H1 (cell line): ENCODE measurements at regions not wholly inside any gene's neighbourhood (a gene's known extent, or its start where the extent isn't known, plus 50 kb on each side); places are given as distances from the start of the nearest gene placed in this dataset.

ENCODE experiments used
- CTCF ChIA-PET: fragments of 300-600 bp; sonication (Branson Sonifier 250); formaldehyde crosslinking; loops from one replicate; lab custom pipeline; 2021; ENCODE audit not compliant: partially characterized antibody; lab: Charles Lee
- POLR2A ChIA-PET: fragments of 300-600 bp; sonication (Branson Sonifier 250); formaldehyde crosslinking; loops from one replicate; lab custom pipeline; 2021; ENCODE audit warnings: inconsistent platforms; ENCODE audit not compliant: partially characterized antibody; lab: Charles Lee
- DNase-seq, 2 experiments: peaks; one replicate each; pipeline versions ENCODE4 v3.0.0 to v3.0.0-alpha.2; 2010 to 2022; ENCODE audit warnings: low spot score in 2 of 2, low read depth in 1 of 2, mixed read lengths in 1 of 2
- FAIRE-seq: peaks from 2 replicates; lab custom pipeline; 2011; peaks lifted over from hg19 to GRCh38; lab: Jason Lieb, UNC
- H2AFZ ChIP-seq: 2 replicates; pipeline ENCODE4 v1.8.1; 2012; ENCODE audit warnings: low read length, inconsistent platforms
- H2AK5ac ChIP-seq: 2 replicates; pipeline ENCODE4 v1.6.1; 2013; ENCODE audit warnings: low read depth, low read length
- H2BK120ac ChIP-seq: replicated peaks from 2 replicates; pipeline ENCODE3; 2013; ENCODE audit warnings: low read depth, low read length, inconsistent platforms
- H2BK12ac ChIP-seq: 2 replicates; pipeline ENCODE4 v1.6.1; 2013; ENCODE audit warnings: low read depth, low read length
- H2BK15ac ChIP-seq: 2 replicates; pipeline ENCODE4 v1.6.1; 2013; ENCODE audit warnings: low read length
- H2BK20ac ChIP-seq: 2 replicates; pipeline ENCODE4 v1.6.1; 2013; ENCODE audit warnings: low read length
- H2BK5ac ChIP-seq: 2 replicates; pipeline ENCODE4 v1.6.1; 2013; ENCODE audit warnings: low read depth, low read length
- H3K14ac ChIP-seq: 2 replicates; pipeline ENCODE4 v1.6.1; 2013; ENCODE audit warnings: inconsistent platforms; ENCODE audit not compliant: insufficient read length
- H3K18ac ChIP-seq: 2 replicates; pipeline ENCODE4 v1.6.1; 2013; ENCODE audit warnings: low read length; ENCODE audit errors: extremely low read depth
- H3K23ac ChIP-seq: 2 replicates; pipeline ENCODE4 v1.6.1; 2013; ENCODE audit warnings: inconsistent platforms; ENCODE audit not compliant: insufficient read length
- H3K23me2 ChIP-seq: 2 replicates; pipeline ENCODE4 v1.6.1; 2013; ENCODE audit warnings: low read depth, low read length
- H3K27ac ChIP-seq: 2 replicates; pipeline ENCODE4 v1.6.1; 2011; ENCODE audit warnings: low read depth, low read length, inconsistent platforms
- H3K27me3 ChIP-seq, 4 experiments: replicated peaks in 1 of 4; 1 replicate in 1 of 4; 2 replicates in 3 of 4; pipeline versions ENCODE4 v1.6.1 to v1.8.1; 2011 to 2013; ENCODE audit warnings: low read length in 3 of 4, mild to moderate bottlenecking in 3 of 4, inconsistent platforms in 2 of 4, mixed read lengths in 2 of 4, moderate library complexity in 1 of 4; ENCODE audit not compliant: control insufficient read depth in 3 of 4, insufficient read depth in 3 of 4; ENCODE audit errors: extremely low read depth in 1 of 4
- H3K36me3 ChIP-seq, 4 experiments: 2 replicates each; pipeline versions ENCODE4 v1.6.1 to v1.8.1; 2011 to 2013; ENCODE audit warnings: mild to moderate bottlenecking in 4 of 4, low read length in 3 of 4, moderate library complexity in 2 of 4, control low read depth in 1 of 4, inconsistent platforms in 1 of 4; ENCODE audit not compliant: insufficient read depth in 4 of 4, control insufficient read depth in 2 of 4
- H3K4ac ChIP-seq: replicated peaks from 2 replicates; pipeline ENCODE3; 2013; ENCODE audit warnings: low read length, low read depth, mixed read lengths, inconsistent platforms; ENCODE audit not compliant: insufficient read length
- H3K4me1 ChIP-seq, 4 experiments: replicated peaks in 1 of 4; 1 replicate in 1 of 4; 2 replicates in 3 of 4; pipeline versions ENCODE4 v1.6.1 to v1.8.1; 2011 to 2013; ENCODE audit warnings: low read length in 3 of 4, inconsistent platforms in 2 of 4, mixed read lengths in 1 of 4; ENCODE audit not compliant: insufficient read depth in 4 of 4, control insufficient read depth in 3 of 4
- H3K4me2 ChIP-seq, 2 experiments: 2 replicates each; pipeline versions ENCODE4 v1.6.1 to v1.8.1; 2011 to 2013; ENCODE audit warnings: low read depth in 2 of 2, low read length in 2 of 2, control low read depth in 1 of 2, inconsistent platforms in 1 of 2, mild to moderate bottlenecking in 1 of 2; ENCODE audit not compliant: insufficient read depth in 1 of 2
- H3K4me3 ChIP-seq, 4 experiments: fragments of 200-600, 300-600 bp in 1 of 4; sonication (generic), shearing (Covaris generic), sonication (Bioruptor Twin) in 1 of 4; 2 replicates each; pipeline versions ENCODE4 v1.5.1 to v1.8.1; 2011 to 2016; ENCODE audit warnings: low read length in 4 of 4, low read depth in 3 of 4, control low read depth in 2 of 4, inconsistent platforms in 2 of 4, mild to moderate bottlenecking in 2 of 4, mixed read lengths in 1 of 4, moderate library complexity in 1 of 4; ENCODE audit not compliant: insufficient read depth in 2 of 4; ENCODE audit errors: extremely low read depth in 1 of 4
- H3K56ac ChIP-seq: replicated peaks from 2 replicates; pipeline ENCODE3; 2013; ENCODE audit warnings: low read depth, mild to moderate bottlenecking, mixed read lengths, low read length, inconsistent platforms; ENCODE audit not compliant: insufficient read length
- H3K79me1 ChIP-seq: 2 replicates; pipeline ENCODE4 v1.6.1; 2013; ENCODE audit warnings: low read depth, low read length, control low read depth
- H3K79me2 ChIP-seq, 2 experiments: 2 replicates each; pipeline versions ENCODE4 v1.6.1 to v1.8.1; 2012 to 2013; ENCODE audit warnings: low read length in 2 of 2, mild to moderate bottlenecking in 2 of 2, inconsistent platforms in 1 of 2; ENCODE audit not compliant: insufficient read depth in 2 of 2, control insufficient read depth in 1 of 2
- H3K9ac ChIP-seq, 4 experiments: replicated peaks in 1 of 4; 1 replicate in 1 of 4; 2 replicates in 3 of 4; pipeline versions ENCODE4 v1.6.1 to v1.8.1; 2011 to 2013; ENCODE audit warnings: low read depth in 3 of 4, low read length in 3 of 4, control low read depth in 2 of 4, mild to moderate bottlenecking in 2 of 4, moderate library complexity in 2 of 4, inconsistent platforms in 1 of 4; ENCODE audit errors: extremely low read depth in 1 of 4
- H3K9me3 ChIP-seq, 2 experiments: 2 replicates each; pipeline versions ENCODE4 v1.6.1 to v1.8.1; 2012 to 2013; ENCODE audit warnings: mild to moderate bottlenecking in 2 of 2, moderate library complexity in 2 of 2, control low read depth in 1 of 2, inconsistent platforms in 1 of 2, low read depth in 1 of 2, low read length in 1 of 2, mixed read lengths in 1 of 2; ENCODE audit not compliant: insufficient read depth in 2 of 2
- H4K20me1 ChIP-seq, 2 experiments: replicated peaks in 1 of 2; 2 replicates each; pipeline versions ENCODE3 to v1.8.1; 2011 to 2013; ENCODE audit warnings: inconsistent platforms in 2 of 2, low read length in 2 of 2, mild to moderate bottlenecking in 1 of 2; ENCODE audit not compliant: insufficient read depth in 2 of 2, control insufficient read depth in 1 of 2
- H4K5ac ChIP-seq: 2 replicates; pipeline ENCODE4 v1.6.1; 2013; ENCODE audit warnings: low read length, low read depth, mixed read lengths, inconsistent platforms; ENCODE audit not compliant: insufficient read length
- H4K8ac ChIP-seq: 2 replicates; pipeline ENCODE4 v1.8.0; 2013; ENCODE audit warnings: mild to moderate bottlenecking, moderate library complexity, low read length, inconsistent platforms; ENCODE audit not compliant: insufficient read depth; ENCODE audit errors: extremely low read depth
- H4K91ac ChIP-seq: replicated peaks from 2 replicates; pipeline ENCODE3; 2013; ENCODE audit warnings: low read length, mixed read lengths, inconsistent platforms; ENCODE audit not compliant: insufficient read length
- ATF2 ChIP-seq: IDR thresholded peaks from 2 replicates; pipeline ENCODE4 v1.6.1; 2012; ENCODE audit warnings: low read length, inconsistent platforms
- BCL11A ChIP-seq, 2 experiments: IDR thresholded peaks; one replicate each; pipeline ENCODE4 v1.6.1; 2011; ENCODE audit warnings: low read depth in 2 of 2, low read length in 2 of 2, mild to moderate bottlenecking in 2 of 2
- CBX8 ChIP-seq: fragments of 300-800, 300-1000 bp; sonication (generic); IDR thresholded peaks from 2 replicates; pipeline ENCODE4 v1.7.1; 2016; ENCODE audit warnings: low read depth, low read length, borderline replicate concordance
- CHD2 ChIP-seq: IDR thresholded peaks from 2 replicates; pipeline ENCODE4 v1.6.1; 2012; ENCODE audit warnings: low read length, improper control_type of control experiment
- CTCF ChIP-seq, 3 experiments: IDR thresholded peaks; 1 replicate in 2 of 3; 2 replicates in 1 of 3; pipeline versions ENCODE4 v1.5.1 to v1.6.1; 2011; ENCODE audit warnings: low read length in 3 of 3, mild to moderate bottlenecking in 3 of 3, inconsistent platforms in 2 of 3, low read depth in 1 of 3, moderate library complexity in 1 of 3; ENCODE audit not compliant: insufficient read depth in 1 of 3; ENCODE audit errors: control extremely low read depth in 1 of 3
- JUND ChIP-seq: IDR thresholded peaks from 2 replicates; pipeline ENCODE4 v1.6.1; 2011; ENCODE audit warnings: mild to moderate bottlenecking, improper control_type of control experiment, low read length
- POLR2AphosphoS5 ChIP-seq: IDR thresholded peaks from 2 replicates; pipeline ENCODE4 v1.6.1; 2011; ENCODE audit warnings: low read depth, low read length
- SAP30 ChIP-seq: fragments of 300-600 bp; sonication (generic); IDR thresholded peaks from 2 replicates; pipeline ENCODE4 v1.7.1; 2012; ENCODE audit warnings: low read length, moderate library complexity, mild to moderate bottlenecking, inconsistent platforms; ENCODE audit not compliant: insufficient read depth, insufficient replicate concordance
- SIRT6 ChIP-seq: IDR thresholded peaks from one replicate; pipeline ENCODE4 v1.7.1; 2012; ENCODE audit warnings: low read length, inconsistent platforms
- SP2 ChIP-seq: IDR thresholded peaks from 2 replicates; pipeline ENCODE4 v1.6.1; 2012; ENCODE audit warnings: mild to moderate bottlenecking, low read length, inconsistent platforms
- TCF12 ChIP-seq: IDR thresholded peaks from 2 replicates; pipeline ENCODE4 v1.6.1; 2011; ENCODE audit warnings: low read depth, mild to moderate bottlenecking, low read length
- WGBS, 2 experiments: shearing (Covaris generic) in 1 of 2; methylation state at CpG; one replicate each; pipeline versions ENCODE4 v1.1.6 to v1.1.7; 2013 to 2015; ENCODE audit warnings: low lambda C conversion rate in 2 of 2, mixed read lengths in 2 of 2, inconsistent platforms in 1 of 2, low coverage in 1 of 2, missing lambda C conversion rate in 1 of 2; ENCODE audit not compliant: insufficient replicate concordance in 2 of 2, insufficient coverage in 1 of 2, insufficient read length in 1 of 2; ENCODE audit errors: extremely low coverage in 1 of 2, missing lambda C conversion rate in 1 of 2; 5-methylcytosine and 5-hydroxymethylcytosine counted together

GRCh38 chrX:3963980-3964379 lies 250.5 kb upstream of the PRKX start:
- CTCF ChIA-PET, result interaction anchor here (0.8 to 1.6 kb wide), 2 partner anchors 11 to 300 kb away, joined by 3 to 4 read pairs; no protein-coding TSS in a partner anchor
- peaks cover 0 to 5% (median 3%) of the 10 kb centered on the region in 4 experiments; a peak in 4 of 7 replicates for H3K4me1 ChIP-seq
- 84% methylated on average over 6 of the region's 6 CpGs; no CpG with 5 or more reads in 1 of the 2 experiments for WGBS, 2 experiments
- no peak overlapping the region for H3K9ac ChIP-seq
- H4K91ac ChIP-seq, result no peak overlapping the region
- no peak overlapping the region for H3K4ac ChIP-seq
- H2BK5ac ChIP-seq, result no peak overlapping the region
- no peaks in the 10 kb centered on the region for H3K36me3 ChIP-seq
- no peaks in the 10 kb centered on the region for H3K9me3 ChIP-seq
- H2BK15ac ChIP-seq, result no peak overlapping the region
- H3K18ac ChIP-seq, result no peak overlapping the region
- H3K79me1 ChIP-seq, result no peaks in the 10 kb centered on the region
- no peak overlapping the region for H2BK20ac ChIP-seq
- no peaks in the 10 kb centered on the region for H3K79me2 ChIP-seq
- no peak overlapping the region for H3K23ac ChIP-seq
- H2BK12ac ChIP-seq, result no peak overlapping the region
- H3K27me3 ChIP-seq, result no peaks in the 10 kb centered on the region
- H4K8ac ChIP-seq, result no peak overlapping the region
- no peak overlapping the region for H2AFZ ChIP-seq
- peak overlapping the region; percentile 30 for H3K56ac ChIP-seq
- no peak overlapping the region for H2BK120ac ChIP-seq
- no peak for DNase-seq
- POLR2A ChIA-PET, result no interaction called here
- no peaks in the 10 kb centered on the region for H3K23me2 ChIP-seq
- FAIRE-seq, result no peak
- H3K14ac ChIP-seq, result no peak overlapping the region
- H2AK5ac ChIP-seq, result no peak overlapping the region
- H4K20me1 ChIP-seq, result no peaks in the 10 kb centered on the region
- H3K4me3 ChIP-seq, result no peak overlapping the region
- H3K4me2 ChIP-seq, result no peak overlapping the region
- no peak overlapping the region for H4K5ac ChIP-seq
- H3K27ac ChIP-seq, result no peak overlapping the region
- TF ChIP-seq SAP30 (no peak), POLR2AphosphoS5 (no peak), CTCF (IDR thresholded peaks at IDR 0.05; ENCODE audit: control extremely low read depth in 1 of 3, insufficient read depth in 1 of 3, low read depth in 1 of 3, low read length in 3 of 3) (no peak), SIRT6 (no peak), TCF12 (no peak), JUND (no peak), BCL11A (IDR thresholded peaks at IDR 0.05; ENCODE audit: low read depth in 2 of 2, low read length in 2 of 2) (no peak), CHD2 (no peak), CBX8 (no peak), SP2 (no peak), ATF2 (no peak)
